ENCODE measurements at regions not wholly inside any gene's neighbourhood (a gene's known extent, or its start where the extent isn't known, plus 50 kb on each side); places are given as distances from the start of the nearest gene placed in this dataset.

GRCh38 chr13:33994198-33994597, 176.2 kb downstream of the RFC3 start:
- H3F3A ChIP-seq (ENCODE audit: low read depth), result no peaks in the 10 kb centered on the region
- no peaks in the 10 kb centered on the region for H3K4me1 ChIP-seq (ENCODE audit: insufficient read depth, low read length, poor library complexity, severe bottlenecking)
- no peak for TF ChIP-seq CTCF (conservative IDR thresholded peaks at IDR 0.05; ENCODE audit: low read length)
- no peak for TF ChIP-seq EZH2phosphoT487 (IDR thresholded peaks at IDR 0.05; ENCODE audit: borderline replicate concordance)
- no peak overlapping the region for H3K4me2 ChIP-seq (ENCODE audit: low read depth, low read length, poor library complexity, severe bottlenecking)
- H3K4me3 ChIP-seq (ENCODE audit: low read length, poor library complexity, severe bottlenecking), result no peak overlapping the region
- no peaks in the 10 kb centered on the region for H3K36me3 ChIP-seq (ENCODE audit: insufficient read depth, low read length)
- H3K9ac ChIP-seq (ENCODE audit: low read depth, low read length, poor library complexity, severe bottlenecking), result no peak overlapping the region
- H3K9me3 ChIP-seq (ENCODE audit: insufficient read depth, low read depth, low read length), result no peaks in the 10 kb centered on the region
- no peaks in the 10 kb centered on the region for H4K20me1 ChIP-seq (ENCODE audit: insufficient read depth, low read length, poor library complexity, severe bottlenecking)
- H3K79me2 ChIP-seq (ENCODE audit: insufficient read depth, low read length), result no peaks in the 10 kb centered on the region
- no peaks in the 10 kb centered on the region for H3K9me2 ChIP-seq (replicated peaks; ENCODE audit: low read depth, low read length)
- H3K27me3 ChIP-seq (ENCODE audit: insufficient read depth, low read length, poor library complexity, severe bottlenecking), result no peaks in the 10 kb centered on the region
- H2AFZ ChIP-seq (ENCODE audit: low read length), result no peak overlapping the region

- no peaks in the 10 kb centered on the region for H3F3A ChIP-seq (ENCODE audit: low read depth)
- H3K4me3 ChIP-seq (ENCODE audit: low read length, poor library complexity, severe bottlenecking), result no peak overlapping the region
- no peak overlapping the region for H2AFZ ChIP-seq (ENCODE audit: low read length)
- no peaks in the 10 kb centered on the region for H3K79me2 ChIP-seq (ENCODE audit: insufficient read depth, low read length)
- no peaks in the 10 kb centered on the region for H3K9me3 ChIP-seq (ENCODE audit: insufficient read depth, low read depth, low read length)
- no peaks in the 10 kb centered on the region for H3K9me2 ChIP-seq (replicated peaks; ENCODE audit: low read depth, low read length)
- H3K4me2 ChIP-seq (ENCODE audit: low read depth, low read length, poor library complexity, severe bottlenecking), result no peak overlapping the region
- H4K20me1 ChIP-seq (ENCODE audit: insufficient read depth, low read length, poor library complexity, severe bottlenecking), result no peaks in the 10 kb centered on the region
- no peaks in the 10 kb centered on the region for H3K4me1 ChIP-seq (ENCODE audit: insufficient read depth, low read length, poor library complexity, severe bottlenecking)
- no peak for TF ChIP-seq EZH2phosphoT487 (IDR thresholded peaks at IDR 0.05; ENCODE audit: borderline replicate concordance)
- TF ChIP-seq CTCF (conservative IDR thresholded peaks at IDR 0.05; ENCODE audit: low read length), result no peak
- no peaks in the 10 kb centered on the region for H3K36me3 ChIP-seq (ENCODE audit: insufficient read depth, low read length)
- no peak overlapping the region for H3K9ac ChIP-seq (ENCODE audit: low read depth, low read length, poor library complexity, severe bottlenecking)
- H3K27me3 ChIP-seq (ENCODE audit: insufficient read depth, low read length, poor library complexity, severe bottlenecking), result no peaks in the 10 kb centered on the region
Measured at GRCh38 chr13:33994826-33995502, 177.0 kb downstream of the RFC3 start.

GRCh38 chr13:33996636-33997035, 178.7 kb downstream of the RFC3 start:
- Histone ChIP-seq H3K4me1 (ENCODE audit: insufficient read depth, low read length, poor library complexity, severe bottlenecking) (no peaks in the 10 kb centered on the region), H3K27me3 (ENCODE audit: insufficient read depth, low read length, poor library complexity, severe bottlenecking) (no peaks in the 10 kb centered on the region), H3K9me3 (ENCODE audit: insufficient read depth, low read depth, low read length) (no peaks in the 10 kb centered on the region), H2AFZ (ENCODE audit: low read length) (no peak overlapping the region), H3F3A (ENCODE audit: low read depth) (no peaks in the 10 kb centered on the region), H3K4me3 (ENCODE audit: low read length, poor library complexity, severe bottlenecking) (no peak overlapping the region), H3K79me2 (ENCODE audit: insufficient read depth, low read length) (no peaks in the 10 kb centered on the region), H3K9me2 (replicated peaks; ENCODE audit: low read depth, low read length) (no peaks in the 10 kb centered on the region), H3K36me3 (ENCODE audit: insufficient read depth, low read length) (no peaks in the 10 kb centered on the region), H4K20me1 (ENCODE audit: insufficient read depth, low read length, poor library complexity, severe bottlenecking) (no peaks in the 10 kb centered on the region), H3K4me2 (ENCODE audit: low read depth, low read length, poor library complexity, severe bottlenecking) (no peak overlapping the region), H3K9ac (ENCODE audit: low read depth, low read length, poor library complexity, severe bottlenecking) (no peak overlapping the region)
- TF ChIP-seq EZH2phosphoT487 (IDR thresholded peaks at IDR 0.05; ENCODE audit: borderline replicate concordance) (no peak), CTCF (conservative IDR thresholded peaks at IDR 0.05; ENCODE audit: low read length) (no peak)
